Tibial artery (tissue), 4 donors: ENCODE measurements at regions not wholly inside any gene's neighbourhood (a gene's known extent, or its start where the extent isn't known, plus 50 kb on each side); places are given as distances from the start of the nearest gene placed in this dataset.
"Not testable (repeated sequence)": the region's sequence is repeated elsewhere in the genome, so short reads cannot be mapped to it uniquely, and the experiment has no call there.

Experiments
- DNase-seq, 2 donors: peaks; one replicate each; pipeline ENCODE4 v3.0.0-alpha.2; 2019
- H3K27ac ChIP-seq, 2 donors: fragments of 200-600 bp; sonication (generic) in 1 of 2; 1 replicate in 1 of 2; 2 replicates in 1 of 2; pipeline ENCODE4 v1.5.1; 2018 to 2019; ENCODE audit warnings: mild to moderate bottlenecking in 1 of 2
- H3K27me3 ChIP-seq, 2 donors: fragments of 200-600 bp; sonication (generic) in 1 of 2; one replicate each; pipeline versions ENCODE4 v1.5.1 to v1.6.0; 2016 to 2019
- H3K36me3 ChIP-seq, 3 donors: fragments of 200-600 bp; sonication (generic) in 2 of 3; one replicate each; pipeline ENCODE4 v1.5.1; 2016 to 2019; ENCODE audit warnings: mild to moderate bottlenecking in 2 of 3
- H3K4me1 ChIP-seq, 4 donors: fragments of 200-600 bp; sonication (generic) in 2 of 4; 1 replicate in 3 of 4; 2 replicates in 1 of 4; pipeline ENCODE4 v1.5.1; 2016 to 2019
- H3K4me3 ChIP-seq, 2 donors: fragments of 200-600 bp; sonication (generic) in 1 of 2; 1 replicate in 1 of 2; 2 replicates in 1 of 2; pipeline ENCODE4 v1.5.1; 2018 to 2019; ENCODE audit warnings: mild to moderate bottlenecking in 2 of 2
- H3K9me3 ChIP-seq, 3 donors: fragments of 200-600 bp; sonication (generic) in 1 of 3; one replicate each; pipeline ENCODE4 v1.5.1; 2016 to 2019
- CTCF ChIP-seq, 2 experiments: fragments of 200-600 bp in 1 of 2; fragments of 450-650 bp in 1 of 2; IDR thresholded peaks; one replicate each; pipeline ENCODE4 v1.5.1; 2017 to 2019; ENCODE audit warnings: antibody characterized with exemption in 2 of 2, mild to moderate bottlenecking in 1 of 2, moderate library complexity in 1 of 2
- intact Hi-C: fragments of 100-400 bp; cut with DNase I; formaldehyde crosslinking; loops from one replicate; pipeline ENCODE4 v1.15.0; 2023; ENCODE audit warnings: low total_unique reads

- no peak overlapping the region for H3K27ac ChIP-seq
- H3K36me3 ChIP-seq: no peaks in the 10 kb centered on the region
- H3K4me3 ChIP-seq: no peak overlapping the region
- H3K9me3 ChIP-seq: no peaks in the 10 kb centered on the region
- no peak for TF ChIP-seq CTCF (IDR thresholded peaks at IDR 0.05)
- intact Hi-C loops: no loop called here
- H3K4me1 ChIP-seq: no peaks in the 10 kb centered on the region
- H3K27me3 ChIP-seq: peaks cover 0 to 3% of the 10 kb centered on the region in 2 donors
- no peak for DNase-seq
Observed at GRCh38 chr21:17697473-17697872, 84.8 kb upstream of the BTG3 start.

GRCh38 chr21:17694416-17694815 is 81.7 kb upstream of the BTG3 start:
- H3K9me3 ChIP-seq, DNase-seq, H3K4me3 ChIP-seq, H3K4me1 ChIP-seq, intact Hi-C loops, H3K27me3 ChIP-seq, H3K36me3 ChIP-seq, H3K27ac ChIP-seq: not testable (repeated sequence)

DNA sequence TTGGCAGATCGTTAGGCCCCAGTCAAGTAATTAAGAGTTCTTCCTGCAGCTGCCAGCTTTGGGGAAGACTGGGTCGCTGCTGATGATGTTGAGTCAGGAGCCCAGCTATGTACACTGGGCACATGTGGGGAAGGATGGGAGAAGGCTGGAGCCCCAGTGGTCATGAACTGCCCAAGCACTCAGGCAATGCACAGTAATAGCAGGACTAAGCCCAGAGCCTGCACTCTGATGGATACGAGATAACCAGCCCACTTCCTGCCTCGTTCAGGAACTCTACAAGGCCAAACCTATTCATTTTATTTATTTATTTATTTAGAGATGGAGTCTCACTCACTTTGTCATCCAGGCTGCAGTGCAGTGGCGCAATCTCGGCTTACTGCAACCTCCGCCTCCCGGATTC is 81.1 kb upstream of the BTG3 start:
- Histone ChIP-seq H3K36me3 (no peaks in the 10 kb centered on the region), H3K27me3 (peaks cover 0 to 3% of the 10 kb centered on the region in 2 donors), H3K4me1 (no peaks in the 10 kb centered on the region), H3K9me3 (no peaks in the 10 kb centered on the region), H3K4me3 (no peak overlapping the region), H3K27ac (no peak overlapping the region)
- TF ChIP-seq CTCF (IDR thresholded peaks at IDR 0.05): no peak
- intact Hi-C loops: no loop called here
- DNase-seq: no peak

GRCh38 chr21:17690078-17690494 is 77.4 kb upstream of the BTG3 start:
- H3K27me3 ChIP-seq: peaks cover 0 to 3% of the 10 kb centered on the region in 2 donors
- no peaks in the 10 kb centered on the region for H3K4me1 ChIP-seq
- no peak for DNase-seq
- H3K27ac ChIP-seq: no peak overlapping the region
- no peaks in the 10 kb centered on the region for H3K36me3 ChIP-seq
- H3K9me3 ChIP-seq: no peaks in the 10 kb centered on the region
- intact Hi-C loops: no loop called here
- TF ChIP-seq CTCF (IDR thresholded peaks at IDR 0.05): no peak
- H3K4me3 ChIP-seq: no peak overlapping the region

GRCh38 chr21:17688912-17689874 is 76.5 kb upstream of the BTG3 start:
- intact Hi-C loops: no loop called here
- DNase-seq: no peak
- H3K27ac ChIP-seq: no peak overlapping the region
- TF ChIP-seq CTCF (IDR thresholded peaks at IDR 0.05): no peak
- H3K27me3 ChIP-seq: peaks cover 0 to 3% of the 10 kb centered on the region in 2 donors
- no peak overlapping the region for H3K4me3 ChIP-seq
- no peaks in the 10 kb centered on the region for H3K36me3 ChIP-seq
- no peaks in the 10 kb centered on the region for H3K4me1 ChIP-seq
- no peaks in the 10 kb centered on the region for H3K9me3 ChIP-seq

DNA sequence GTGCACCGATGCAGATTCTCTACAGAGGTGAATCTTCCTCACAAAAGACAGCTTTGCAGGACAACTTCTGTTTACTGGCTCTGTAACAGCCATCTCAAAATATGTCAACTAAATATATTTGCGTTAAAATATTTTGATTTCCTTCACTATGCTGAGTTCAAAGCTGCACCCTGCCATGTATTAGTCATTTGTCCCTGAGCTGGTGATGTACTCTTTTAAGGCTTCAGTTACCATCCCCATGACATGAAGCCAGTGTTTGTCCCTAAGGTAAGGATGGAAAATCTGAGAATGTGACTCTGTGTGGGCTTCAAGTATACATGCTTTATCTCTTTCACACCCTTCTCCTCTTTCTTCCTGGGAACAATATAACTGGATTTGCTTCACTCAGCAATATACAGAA is 70.2 kb upstream of the BTG3 start:
- DNase-seq: no peak
- H3K36me3 ChIP-seq: no peaks in the 10 kb centered on the region
- no peaks in the 10 kb centered on the region for H3K4me1 ChIP-seq
- H3K9me3 ChIP-seq: no peaks in the 10 kb centered on the region
- no peak overlapping the region for H3K4me3 ChIP-seq
- no peaks in the 10 kb centered on the region for H3K27me3 ChIP-seq
- H3K27ac ChIP-seq: no peak overlapping the region
- no peak for TF ChIP-seq CTCF (IDR thresholded peaks at IDR 0.05)
- intact Hi-C loops: no loop called here
